ENCODE measurements at regions not wholly inside any gene's neighbourhood (a gene's known extent, or its start where the extent isn't known, plus 50 kb on each side); places are given as distances from the start of the nearest gene placed in this dataset.

- DNase-seq = peak; percentile 25
Observed at GRCh38 chr4:38230821-38231563, 270.8 kb downstream of the PTTG2 start.

- DNase-seq = no peak
Observed at GRCh38 chr4:38231626-38232025, 271.4 kb downstream of the PTTG2 start.

- no peak for DNase-seq
Observed at GRCh38 chr4:38232741-38233140, 272.5 kb downstream of the PTTG2 start.

- no peak for DNase-seq
Observed at GRCh38 chr4:38233727-38234480, 273.7 kb downstream of the PTTG2 start.

- DNase-seq = no peak
Observed at GRCh38 chr4:38235354-38235753, 275.2 kb downstream of the PTTG2 start.

GRCh38 chr4:38236003-38236402 lies 275.8 kb downstream of the PTTG2 start:
- DNase-seq = no peak

- no peak for DNase-seq
Observed at GRCh38 chr4:38236503-38236902, 276.3 kb downstream of the PTTG2 start.

- DNase-seq = no peak
Observed at GRCh38 chr4:38237139-38237538, 276.9 kb downstream of the PTTG2 start.

GRCh38 chr4:38241541-38241940 lies 281.3 kb downstream of the PTTG2 start:
- DNase-seq = no peak

- no peak for DNase-seq
Observed at GRCh38 chr4:38242101-38242500, 281.9 kb downstream of the PTTG2 start.

GRCh38 chr4:38242822-38243387 lies 282.7 kb downstream of the PTTG2 start:
- DNase-seq = peak; percentile 30

- no peak for DNase-seq
Observed at GRCh38 chr4:38243388-38244053, 283.3 kb downstream of the PTTG2 start.

GRCh38 chr4:38254825-38255224 lies 294.6 kb downstream of the PTTG2 start:
- DNase-seq = no peak

GRCh38 chr4:38255572-38255971 lies 295.4 kb downstream of the PTTG2 start:
- DNase-seq = no peak

GRCh38 chr4:38266616-38267015 lies 306.4 kb downstream of the PTTG2 start:
- no peak for DNase-seq

GRCh38 chr4:38268108-38268820 lies 308.1 kb downstream of the PTTG2 start:
- no peak for DNase-seq

- no peak for DNase-seq
Observed at GRCh38 chr4:38268837-38269236, 308.6 kb downstream of the PTTG2 start.

- no peak for DNase-seq
Observed at GRCh38 chr4:38273407-38273806, 313.2 kb downstream of the PTTG2 start.

- DNase-seq = peak; percentile 55
Observed at GRCh38 chr4:38275331-38276100, 315.3 kb downstream of the PTTG2 start.

GRCh38 chr4:38278255-38278654 lies 318.1 kb downstream of the PTTG2 start:
- no peak for DNase-seq

- no peak for DNase-seq
Observed at GRCh38 chr4:38279077-38279476, 318.9 kb downstream of the PTTG2 start.

All from NCI-H2171 treated with DMSO at 0.1 percent for 48 hours (cell line).